SK-N-SH (cell line): ENCODE measurements at regions not wholly inside any gene's neighbourhood (a gene's known extent, or its start where the extent isn't known, plus 50 kb on each side); places are given as distances from the start of the nearest gene placed in this dataset.

ENCODE experiments used
- CTCF ChIA-PET: fragments of 300-600, 350-600 bp; formaldehyde crosslinking; extraction: SDS; loops from one replicate; lab custom pipeline; 2021; lab: Yijun Ruan, JAX
- POLR2A ChIA-PET: fragments of 350-600 bp; sonication (Branson Sonifier 250); formaldehyde crosslinking; extraction: SDS; loops from one replicate; lab custom pipeline; 2020; ENCODE audit warnings: antibody characterized with exemption, inconsistent platforms; lab: Yijun Ruan, JAX
- DNase-seq: peaks from one replicate; pipeline ENCODE4 v3.0.0; 2012
- H2AFZ ChIP-seq: fragments of 200-600 bp; sonication (generic); 2 replicates; pipeline ENCODE4 v1.8.1; 2016; ENCODE audit warnings: antibody characterized with exemption, mild to moderate bottlenecking, low read depth
- H3F3A ChIP-seq: fragments of 200-600 bp; sonication (generic); replicated peaks from 2 replicates; pipeline ENCODE3; 2016; ENCODE audit warnings: antibody characterized with exemption, mild to moderate bottlenecking; ENCODE audit not compliant: insufficient read depth
- H3K27ac ChIP-seq, 2 experiments: fragments of 200-500 bp in 1 of 2; fragments of 200-600 bp in 1 of 2; sonication (Bioruptor generic) in 1 of 2; sonication (generic), shearing (Covaris generic) in 1 of 2; 2 replicates each; pipeline versions ENCODE4 v1.5.1 to v1.6.1; 2014 to 2016; ENCODE audit warnings: low read depth in 2 of 2, inconsistent platforms in 1 of 2, low read length in 1 of 2, mild to moderate bottlenecking in 1 of 2, mixed read lengths in 1 of 2
- H3K27me3 ChIP-seq: fragments of 200-600 bp; sonication (generic), shearing (Covaris generic); 2 replicates; pipeline ENCODE4 v1.6.1; 2016; ENCODE audit warnings: mixed run types; ENCODE audit not compliant: insufficient read depth
- H3K36me3 ChIP-seq, 2 experiments: fragments of 200-500 bp in 1 of 2; fragments of 200-600 bp in 1 of 2; sonication (Bioruptor generic) in 1 of 2; sonication (generic) in 1 of 2; replicated peaks in 1 of 2; 2 replicates each; pipeline versions ENCODE3 to v1.5.1; 2014 to 2016; ENCODE audit warnings: low read length in 1 of 2, mild to moderate bottlenecking in 1 of 2; ENCODE audit not compliant: insufficient read depth in 2 of 2, control insufficient read depth in 1 of 2
- H3K4me1 ChIP-seq, 2 experiments: fragments of 200-500 bp in 1 of 2; fragments of 200-600 bp in 1 of 2; sonication (Bioruptor generic) in 1 of 2; sonication (generic), shearing (Covaris generic) in 1 of 2; 2 replicates each; pipeline versions ENCODE4 v1.5.1 to v1.6.1; 2014 to 2016; ENCODE audit warnings: low read depth in 1 of 2, low read length in 1 of 2, mixed run types in 1 of 2; ENCODE audit not compliant: insufficient read depth in 2 of 2, control insufficient read depth in 1 of 2
- H3K4me2 ChIP-seq: fragments of 200-600 bp; sonication (generic), shearing (Covaris generic); 2 replicates; pipeline ENCODE4 v1.6.1; 2017; ENCODE audit warnings: mixed run types
- H3K4me3 ChIP-seq, 2 experiments: fragments of 200-500 bp in 1 of 2; fragments of 200-600 bp in 1 of 2; sonication (Bioruptor generic) in 1 of 2; sonication (generic), shearing (Covaris generic) in 1 of 2; 2 replicates each; pipeline versions ENCODE4 v1.5.1 to v1.8.1; 2014 to 2016; ENCODE audit warnings: low read depth in 2 of 2, inconsistent platforms in 1 of 2, low read length in 1 of 2, mild to moderate bottlenecking in 1 of 2, mixed read lengths in 1 of 2, moderate library complexity in 1 of 2
- H3K79me2 ChIP-seq: fragments of 200-600 bp; sonication (generic); 2 replicates; pipeline ENCODE4 v1.8.1; 2017; ENCODE audit warnings: mild to moderate bottlenecking; ENCODE audit not compliant: insufficient read depth
- H3K9ac ChIP-seq: fragments of 200-600 bp; sonication (generic); 2 replicates; pipeline ENCODE4 v1.6.1; 2017; ENCODE audit warnings: mixed run types
- H3K9me2 ChIP-seq: fragments of 200-600 bp; sonication (generic); 2 replicates; pipeline ENCODE4 v1.6.1; 2017; ENCODE audit warnings: mixed run types
- H3K9me3 ChIP-seq: fragments of 200-600 bp; sonication (generic); 2 replicates; pipeline ENCODE4 v1.6.1; 2017; ENCODE audit warnings: mixed run types, mild to moderate bottlenecking, moderate library complexity
- H4K20me1 ChIP-seq: fragments of 200-600 bp; sonication (generic); 2 replicates; pipeline ENCODE4 v1.6.1; 2017; ENCODE audit warnings: mild to moderate bottlenecking, mixed run types; ENCODE audit not compliant: insufficient read depth
- ELF1 ChIP-seq: IDR thresholded peaks from 2 replicates; pipeline ENCODE4 v1.4.0; 2012
- FOSL2 ChIP-seq: IDR thresholded peaks from 2 replicates; pipeline ENCODE4 v1.4.0; 2012; ENCODE audit warnings: low read depth, mild to moderate bottlenecking, moderate library complexity, borderline replicate concordance
- FOXM1 ChIP-seq: IDR thresholded peaks from 2 replicates; pipeline ENCODE4 v1.4.0; 2012; ENCODE audit warnings: low read depth, mild to moderate bottlenecking
- GABPA ChIP-seq: IDR thresholded peaks from 2 replicates; pipeline ENCODE4 v1.4.0; 2012; ENCODE audit warnings: low read depth, mild to moderate bottlenecking
- GATA2 ChIP-seq: sonication (generic); formaldehyde crosslinking; IDR thresholded peaks from 2 replicates; pipeline ENCODE4 v1.5.0; 2020; ENCODE audit warnings: mild to moderate bottlenecking, missing genetic modification reagents
- JUND ChIP-seq: IDR thresholded peaks from 2 replicates; pipeline ENCODE4 v1.4.0; 2012
- MXI1 ChIP-seq: IDR thresholded peaks from 2 replicates; pipeline ENCODE4 v1.6.1; 2012; ENCODE audit warnings: mild to moderate bottlenecking, low read depth, low read length, improper control_type of control experiment
- NRF1 ChIP-seq: IDR thresholded peaks from 2 replicates; pipeline ENCODE4 v1.6.1; 2012; ENCODE audit warnings: low read depth, mild to moderate bottlenecking, low read length
- POLR2AphosphoS5 ChIP-seq: IDR thresholded peaks from 2 replicates; pipeline ENCODE4 v1.6.1; 2012; ENCODE audit warnings: low read depth, low read length
- RCOR1 ChIP-seq: fragments of 150-350 bp; IDR thresholded peaks from 2 replicates; pipeline ENCODE4 v1.6.1; 2017; ENCODE audit warnings: antibody characterized with exemption, low read length
- RFX5 ChIP-seq: IDR thresholded peaks from 2 replicates; pipeline ENCODE4 v1.6.1; 2012; ENCODE audit warnings: mild to moderate bottlenecking, improper control_type of control experiment, low read length
- RXRA ChIP-seq: IDR thresholded peaks from 2 replicates; pipeline ENCODE4 v1.4.0; 2012; ENCODE audit warnings: low read depth, mild to moderate bottlenecking, borderline replicate concordance
- TAF1 ChIP-seq: IDR thresholded peaks from 2 replicates; pipeline ENCODE4 v1.6.1; 2012; ENCODE audit warnings: low read depth, mild to moderate bottlenecking, low read length, moderate library complexity, borderline replicate concordance
- TEAD4 ChIP-seq: IDR thresholded peaks from 2 replicates; pipeline ENCODE4 v1.4.0; 2012; ENCODE audit warnings: mild to moderate bottlenecking, borderline replicate concordance; ENCODE audit not compliant: insufficient read depth
- YY1 ChIP-seq: IDR thresholded peaks from 2 replicates; pipeline ENCODE4 v1.4.0; 2012; ENCODE audit warnings: low read depth, mild to moderate bottlenecking
- WGBS: methylation state at CpG from one replicate; pipeline ENCODE4 v1.1.6; 2017; ENCODE audit warnings: low lambda C conversion rate; 5-methylcytosine and 5-hydroxymethylcytosine counted together
- TF ChIP-seq, protein P1 (sequence below): IDR thresholded peaks from 2 replicates; pipeline ENCODE4 v1.4.0; 2012; ENCODE audit warnings: low read depth
- TF ChIP-seq, protein P2 (sequence below): IDR thresholded peaks from 2 replicates; pipeline ENCODE4; 2012
- TF ChIP-seq, protein P3 (sequence below): IDR thresholded peaks from 2 replicates; pipeline ENCODE4 v1.6.1; 2012; ENCODE audit warnings: mild to moderate bottlenecking, low read depth, low read length, moderate library complexity
- TF ChIP-seq, protein P4 (sequence below): IDR thresholded peaks from 2 replicates; pipeline ENCODE4 v1.4.0; 2012; ENCODE audit warnings: low read depth, borderline replicate concordance

DNA sequence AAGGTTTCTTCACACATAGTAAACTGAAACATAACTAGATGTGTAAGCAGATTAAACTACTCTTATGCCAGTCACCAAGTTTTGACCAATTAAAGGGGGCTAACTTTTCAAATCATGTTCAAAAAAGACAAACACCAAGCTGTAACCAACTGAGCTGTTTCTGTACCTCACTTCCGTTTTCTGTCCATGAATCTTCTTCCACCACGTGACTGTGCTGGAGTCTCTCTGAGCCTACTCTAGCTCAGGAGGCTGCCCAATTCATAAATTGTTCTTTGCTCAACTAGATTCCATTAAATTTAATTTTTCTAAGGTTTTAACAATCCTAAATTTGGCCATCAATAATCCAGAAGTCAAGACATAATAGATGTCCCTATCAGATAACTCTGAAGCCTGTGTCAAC lies 229.4 kb downstream of the FNDC1 start:
- no peaks in the 10 kb centered on the region for H4K20me1 ChIP-seq
- no peaks in the 10 kb centered on the region for H3K79me2 ChIP-seq
- no peaks in the 10 kb centered on the region for H3K36me3 ChIP-seq
- no peaks in the 10 kb centered on the region for H3K27me3 ChIP-seq
- no peaks in the 10 kb centered on the region for H3K9me3 ChIP-seq
- no peak overlapping the region for H3K4me3 ChIP-seq
- TF ChIP-seq TEAD4 (no peak), ELF1 (no peak), FOXM1 (no peak), RXRA (no peak), MXI1 (no peak), YY1 (no peak), JUND (no peak)
- TF ChIP-seq, protein P1, sequence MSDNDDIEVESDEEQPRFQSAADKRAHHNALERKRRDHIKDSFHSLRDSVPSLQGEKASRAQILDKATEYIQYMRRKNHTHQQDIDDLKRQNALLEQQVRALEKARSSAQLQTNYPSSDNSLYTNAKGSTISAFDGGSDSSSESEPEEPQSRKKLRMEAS: no peak
- TF ChIP-seq, protein P2, sequence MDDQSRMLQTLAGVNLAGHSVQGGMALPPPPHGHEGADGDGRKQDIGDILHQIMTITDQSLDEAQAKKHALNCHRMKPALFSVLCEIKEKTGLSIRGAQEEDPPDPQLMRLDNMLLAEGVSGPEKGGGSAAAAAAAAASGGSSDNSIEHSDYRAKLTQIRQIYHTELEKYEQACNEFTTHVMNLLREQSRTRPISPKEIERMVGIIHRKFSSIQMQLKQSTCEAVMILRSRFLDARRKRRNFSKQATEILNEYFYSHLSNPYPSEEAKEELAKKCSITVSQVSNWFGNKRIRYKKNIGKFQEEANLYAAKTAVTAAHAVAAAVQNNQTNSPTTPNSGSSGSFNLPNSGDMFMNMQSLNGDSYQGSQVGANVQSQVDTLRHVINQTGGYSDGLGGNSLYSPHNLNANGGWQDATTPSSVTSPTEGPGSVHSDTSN: no peak
- TF ChIP-seq, protein P3, sequence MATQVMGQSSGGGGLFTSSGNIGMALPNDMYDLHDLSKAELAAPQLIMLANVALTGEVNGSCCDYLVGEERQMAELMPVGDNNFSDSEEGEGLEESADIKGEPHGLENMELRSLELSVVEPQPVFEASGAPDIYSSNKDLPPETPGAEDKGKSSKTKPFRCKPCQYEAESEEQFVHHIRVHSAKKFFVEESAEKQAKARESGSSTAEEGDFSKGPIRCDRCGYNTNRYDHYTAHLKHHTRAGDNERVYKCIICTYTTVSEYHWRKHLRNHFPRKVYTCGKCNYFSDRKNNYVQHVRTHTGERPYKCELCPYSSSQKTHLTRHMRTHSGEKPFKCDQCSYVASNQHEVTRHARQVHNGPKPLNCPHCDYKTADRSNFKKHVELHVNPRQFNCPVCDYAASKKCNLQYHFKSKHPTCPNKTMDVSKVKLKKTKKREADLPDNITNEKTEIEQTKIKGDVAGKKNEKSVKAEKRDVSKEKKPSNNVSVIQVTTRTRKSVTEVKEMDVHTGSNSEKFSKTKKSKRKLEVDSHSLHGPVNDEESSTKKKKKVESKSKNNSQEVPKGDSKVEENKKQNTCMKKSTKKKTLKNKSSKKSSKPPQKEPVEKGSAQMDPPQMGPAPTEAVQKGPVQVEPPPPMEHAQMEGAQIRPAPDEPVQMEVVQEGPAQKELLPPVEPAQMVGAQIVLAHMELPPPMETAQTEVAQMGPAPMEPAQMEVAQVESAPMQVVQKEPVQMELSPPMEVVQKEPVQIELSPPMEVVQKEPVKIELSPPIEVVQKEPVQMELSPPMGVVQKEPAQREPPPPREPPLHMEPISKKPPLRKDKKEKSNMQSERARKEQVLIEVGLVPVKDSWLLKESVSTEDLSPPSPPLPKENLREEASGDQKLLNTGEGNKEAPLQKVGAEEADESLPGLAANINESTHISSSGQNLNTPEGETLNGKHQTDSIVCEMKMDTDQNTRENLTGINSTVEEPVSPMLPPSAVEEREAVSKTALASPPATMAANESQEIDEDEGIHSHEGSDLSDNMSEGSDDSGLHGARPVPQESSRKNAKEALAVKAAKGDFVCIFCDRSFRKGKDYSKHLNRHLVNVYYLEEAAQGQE: no peak
- TF ChIP-seq, protein P4, sequence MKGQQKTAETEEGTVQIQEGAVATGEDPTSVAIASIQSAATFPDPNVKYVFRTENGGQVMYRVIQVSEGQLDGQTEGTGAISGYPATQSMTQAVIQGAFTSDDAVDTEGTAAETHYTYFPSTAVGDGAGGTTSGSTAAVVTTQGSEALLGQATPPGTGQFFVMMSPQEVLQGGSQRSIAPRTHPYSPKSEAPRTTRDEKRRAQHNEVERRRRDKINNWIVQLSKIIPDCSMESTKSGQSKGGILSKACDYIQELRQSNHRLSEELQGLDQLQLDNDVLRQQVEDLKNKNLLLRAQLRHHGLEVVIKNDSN: no peak
- no peak overlapping the region for H3K27ac ChIP-seq
- ChIA-PET POLR2A (no interaction called here), CTCF (interaction anchor here (0.9 to 1.1 kb wide), 2 partner anchors 9 to 225 kb away, joined by 3 read pairs; no protein-coding TSS in a partner anchor)
- H3K9ac ChIP-seq: no peak overlapping the region
- 0% methylated on average over 2 of the region's 2 CpGs for WGBS
- no peaks in the 10 kb centered on the region for H3F3A ChIP-seq
- no peak overlapping the region for H3K4me2 ChIP-seq
- H3K9me2 ChIP-seq: no peaks in the 10 kb centered on the region
- no peaks in the 10 kb centered on the region for H3K4me1 ChIP-seq
- no peak overlapping the region for H2AFZ ChIP-seq
- no peak for DNase-seq

DNA sequence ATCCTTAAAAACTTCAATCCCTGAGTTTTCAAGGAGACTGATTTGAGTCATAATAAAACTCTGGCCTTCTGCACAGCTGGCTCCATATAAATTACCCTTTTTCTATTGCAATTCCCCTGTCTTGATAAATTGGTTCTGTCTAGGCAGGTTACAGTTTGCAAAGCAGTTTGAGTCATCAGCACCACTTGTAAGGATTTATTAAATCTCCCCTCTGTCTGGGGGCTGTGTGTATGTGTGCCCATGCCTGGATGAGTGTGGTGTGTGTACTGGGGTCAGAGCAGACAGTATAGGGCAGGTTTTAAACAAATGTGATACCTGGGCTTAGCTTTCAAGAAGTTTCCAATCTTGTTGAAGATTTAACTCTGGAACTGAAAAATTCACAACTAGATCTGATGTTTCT lies 228.6 kb downstream of the FNDC1 start:
- TF ChIP-seq RFX5 (no peak), TAF1 (no peak), GABPA (no peak), RCOR1 (no peak), FOXM1 (no peak), GATA2 (no peak), POLR2AphosphoS5 (no peak), NRF1 (no peak), TEAD4 (no peak), FOSL2 (no peak)
- TF ChIP-seq, protein P1: no peak
- CTCF ChIA-PET: interaction anchor here (1.1 to 1.3 kb wide), 2 partner anchors 145 to 224 kb away, joined by 3 to 4 read pairs; no protein-coding TSS in a partner anchor

More for the DNA sequence above, 228.6 kb downstream of the FNDC1 start:
- Histone ChIP-seq H3K27ac (no peak overlapping the region), H3K4me1 (no peaks in the 10 kb centered on the region), H3F3A (no peaks in the 10 kb centered on the region), H3K27me3 (no peaks in the 10 kb centered on the region), H4K20me1 (no peaks in the 10 kb centered on the region), H3K9me3 (no peaks in the 10 kb centered on the region), H3K4me2 (no peak overlapping the region), H2AFZ (no peak overlapping the region), H3K4me3 (no peak overlapping the region), H3K9me2 (no peaks in the 10 kb centered on the region), H3K79me2 (no peaks in the 10 kb centered on the region), H3K36me3 (no peaks in the 10 kb centered on the region), H3K9ac (no peak overlapping the region)
- no peak for DNase-seq
- POLR2A ChIA-PET: no interaction called here
